ENCODE measurements at regions not wholly inside any gene's neighbourhood (a gene's known extent, or its start where the extent isn't known, plus 50 kb on each side); places are given as distances from the start of the nearest gene placed in this dataset.

DNA sequence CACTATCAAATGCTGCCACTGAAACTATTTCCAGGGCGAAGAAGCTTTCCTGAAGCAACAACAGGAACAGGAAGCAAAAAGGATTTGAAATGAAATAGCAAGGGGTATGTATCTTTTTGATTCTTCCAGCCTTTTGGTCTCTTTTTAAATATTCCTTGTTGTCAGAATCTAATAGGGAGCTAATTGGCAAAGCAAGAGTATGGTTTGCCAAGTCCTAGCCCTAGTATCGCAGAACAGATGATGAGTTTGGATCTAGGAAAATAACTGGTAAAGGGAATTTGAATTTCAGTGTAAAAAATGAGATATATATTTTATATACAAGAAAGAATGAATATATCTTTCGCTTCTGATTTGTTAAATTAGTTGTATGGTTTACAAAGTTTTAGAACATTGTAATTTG is 252.5 kb downstream of the ANKRD7 start:
- TF ChIP-seq CTCF (IDR thresholded peaks at IDR 0.05; ENCODE audit: insufficient read depth, low read depth, low read length) (no peak), EZH2 (IDR thresholded peaks at IDR 0.05; ENCODE audit: insufficient read depth, low read length) (no peak)
- FAIRE-seq (no peak), DNase-seq (ENCODE audit: low read depth) (no peak)
- no peaks in the 10 kb centered on the region for H3K4me1 Mint-ChIP-seq (ENCODE audit: low read depth, unreplicated experiment)
- H3K9ac ChIP-seq (ENCODE audit: low read length) = no peak overlapping the region
- no peak overlapping the region for H3K27ac Mint-ChIP-seq (ENCODE audit: unreplicated experiment)
- H3K4me1 ChIP-seq (ENCODE audit: insufficient read depth, low read length) = no peaks in the 10 kb centered on the region
- H3K27me3 Mint-ChIP-seq (ENCODE audit: low read depth, unreplicated experiment) = no peaks in the 10 kb centered on the region
- no peak overlapping the region for H3K4me3 Mint-ChIP-seq (ENCODE audit: unreplicated experiment)
- no peak overlapping the region for H3K4me2 ChIP-seq (ENCODE audit: low read length)
- no peaks in the 10 kb centered on the region for H4K20me1 ChIP-seq (ENCODE audit: insufficient read depth, low read length)
- H3K9me3 ChIP-seq (ENCODE audit: insufficient read depth, low read depth, low read length) = no peaks in the 10 kb centered on the region
- H3K36me3 Mint-ChIP-seq (ENCODE audit: low read depth, unreplicated experiment) = no peaks in the 10 kb centered on the region
- no peaks in the 10 kb centered on the region for H3K36me3 ChIP-seq (ENCODE audit: insufficient read depth, low read length)
- no peak overlapping the region for H2AFZ ChIP-seq (ENCODE audit: low read depth, low read length)
- H3K9me3 Mint-ChIP-seq (ENCODE audit: unreplicated experiment) = peaks cover 5% of the 10 kb centered on the region
- no peaks in the 10 kb centered on the region for H3K79me2 ChIP-seq (ENCODE audit: insufficient read depth, low read length)
- H3K27me3 ChIP-seq (ENCODE audit: insufficient read depth, low read length) = no peaks in the 10 kb centered on the region
- H3K4me3 ChIP-seq (ENCODE audit: insufficient read depth, low read depth, low read length) = no peak overlapping the region
- H3K27ac ChIP-seq (ENCODE audit: low read depth, low read length) = no peak overlapping the region

DNA sequence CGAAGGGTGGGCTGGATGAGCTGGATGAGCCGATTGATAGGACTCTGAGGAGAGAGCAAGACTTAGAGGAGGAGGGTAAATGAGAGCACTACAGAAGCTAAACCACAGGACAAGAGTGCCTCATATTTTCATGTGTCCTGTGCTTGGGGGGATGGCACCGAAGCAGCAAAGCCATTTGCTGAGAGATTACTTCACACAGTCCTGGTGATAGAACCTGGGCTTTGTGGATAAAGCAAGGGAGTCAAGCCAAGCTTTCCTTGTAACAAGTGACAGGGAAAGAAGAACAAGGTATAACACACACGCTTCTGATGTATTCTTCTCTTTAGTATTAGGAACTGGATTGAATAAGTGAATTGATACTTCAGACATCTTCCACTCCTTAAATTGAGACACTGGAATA is 253.7 kb downstream of the ANKRD7 start:
- no peak overlapping the region for H3K27ac ChIP-seq (ENCODE audit: low read depth, low read length)
- peaks cover 5% of the 10 kb centered on the region for H3K9me3 Mint-ChIP-seq (ENCODE audit: unreplicated experiment)
- H3K4me1 Mint-ChIP-seq (ENCODE audit: low read depth, unreplicated experiment) = no peaks in the 10 kb centered on the region
- H3K9ac ChIP-seq (ENCODE audit: low read length) = no peak overlapping the region
- no peak overlapping the region for H3K4me3 Mint-ChIP-seq (ENCODE audit: unreplicated experiment)
- H4K20me1 ChIP-seq (ENCODE audit: insufficient read depth, low read length) = no peaks in the 10 kb centered on the region
- H2AFZ ChIP-seq (ENCODE audit: low read depth, low read length) = no peak overlapping the region
- H3K27ac Mint-ChIP-seq (ENCODE audit: unreplicated experiment) = no peak overlapping the region
- H3K27me3 Mint-ChIP-seq (ENCODE audit: low read depth, unreplicated experiment) = no peaks in the 10 kb centered on the region
- TF ChIP-seq EZH2 (IDR thresholded peaks at IDR 0.05; ENCODE audit: insufficient read depth, low read length) = no peak
- TF ChIP-seq CTCF (IDR thresholded peaks at IDR 0.05; ENCODE audit: insufficient read depth, low read depth, low read length) = no peak
- H3K9me3 ChIP-seq (ENCODE audit: insufficient read depth, low read depth, low read length) = no peaks in the 10 kb centered on the region
- no peaks in the 10 kb centered on the region for H3K27me3 ChIP-seq (ENCODE audit: insufficient read depth, low read length)
- DNase-seq (ENCODE audit: low read depth) (no peak), FAIRE-seq (no peak)
- no peaks in the 10 kb centered on the region for H3K79me2 ChIP-seq (ENCODE audit: insufficient read depth, low read length)
- H3K4me3 ChIP-seq (ENCODE audit: insufficient read depth, low read depth, low read length) = no peak overlapping the region
- peaks cover 2% of the 10 kb centered on the region for H3K36me3 Mint-ChIP-seq (ENCODE audit: low read depth, unreplicated experiment)
- H3K4me1 ChIP-seq (ENCODE audit: insufficient read depth, low read length) = no peaks in the 10 kb centered on the region
- no peaks in the 10 kb centered on the region for H3K36me3 ChIP-seq (ENCODE audit: insufficient read depth, low read length)
- H3K4me2 ChIP-seq (ENCODE audit: low read length) = no peak overlapping the region

DNA sequence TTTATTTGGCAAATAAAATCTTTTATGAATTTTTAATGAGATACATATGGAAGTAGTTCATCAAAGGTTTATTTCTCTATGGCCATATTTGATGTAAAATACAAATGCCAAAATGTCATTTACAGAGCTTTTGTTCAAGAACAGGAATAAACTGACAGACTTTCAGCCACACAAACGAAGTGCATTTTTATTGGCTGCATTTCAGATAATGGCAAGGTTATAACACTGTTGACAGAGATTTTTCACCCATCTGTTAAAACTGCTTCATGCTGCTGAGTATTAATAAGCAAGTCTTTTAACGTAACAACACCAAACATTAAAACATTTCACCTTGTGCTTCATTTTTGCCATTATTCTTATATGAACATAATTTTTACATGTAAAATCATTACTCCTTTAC is 254.4 kb downstream of the ANKRD7 start:
- H3K4me1 ChIP-seq (ENCODE audit: insufficient read depth, low read length) = no peaks in the 10 kb centered on the region
- no peak overlapping the region for H3K4me3 ChIP-seq (ENCODE audit: insufficient read depth, low read depth, low read length)
- no peak overlapping the region for H3K27ac ChIP-seq (ENCODE audit: low read depth, low read length)
- peaks cover 2% of the 10 kb centered on the region for H3K36me3 Mint-ChIP-seq (ENCODE audit: low read depth, unreplicated experiment)
- H3K27me3 ChIP-seq (ENCODE audit: insufficient read depth, low read length) = no peaks in the 10 kb centered on the region
- H3K9ac ChIP-seq (ENCODE audit: low read length) = no peak overlapping the region
- H3K4me3 Mint-ChIP-seq (ENCODE audit: unreplicated experiment) = no peak overlapping the region
- no peaks in the 10 kb centered on the region for H3K9me3 ChIP-seq (ENCODE audit: insufficient read depth, low read depth, low read length)
- TF ChIP-seq EZH2 (IDR thresholded peaks at IDR 0.05; ENCODE audit: insufficient read depth, low read length) (no peak), CTCF (IDR thresholded peaks at IDR 0.05; ENCODE audit: insufficient read depth, low read depth, low read length) (no peak)
- H4K20me1 ChIP-seq (ENCODE audit: insufficient read depth, low read length) = no peaks in the 10 kb centered on the region
- H3K4me2 ChIP-seq (ENCODE audit: low read length) = no peak overlapping the region
- H3K9me3 Mint-ChIP-seq (ENCODE audit: unreplicated experiment) = peaks cover 5% of the 10 kb centered on the region
- H3K27me3 Mint-ChIP-seq (ENCODE audit: low read depth, unreplicated experiment) = no peaks in the 10 kb centered on the region
- H3K79me2 ChIP-seq (ENCODE audit: insufficient read depth, low read length) = no peaks in the 10 kb centered on the region
- FAIRE-seq (no peak), DNase-seq (ENCODE audit: low read depth) (no peak)
- H3K27ac Mint-ChIP-seq (ENCODE audit: unreplicated experiment) = no peak overlapping the region
- no peaks in the 10 kb centered on the region for H3K4me1 Mint-ChIP-seq (ENCODE audit: low read depth, unreplicated experiment)
- no peak overlapping the region for H2AFZ ChIP-seq (ENCODE audit: low read depth, low read length)
- H3K36me3 ChIP-seq (ENCODE audit: insufficient read depth, low read length) = no peaks in the 10 kb centered on the region

Data from astrocyte (in vitro differentiated cells and primary cell).